ENCODE measurements at regions not wholly inside any gene's neighbourhood (a gene's known extent, or its start where the extent isn't known, plus 50 kb on each side); places are given as distances from the start of the nearest gene placed in this dataset.

GRCh38 chr4:64533159-64533558, 123.9 kb upstream of the TECRL start:
- FAIRE-seq = no peak
- 96% methylated on average over 2 of the region's 2 CpGs; no CpG with 5 or more reads in 1 of the 2 experiments for WGBS, 2 experiments (ENCODE audit: extremely low coverage in 1 of 2, insufficient coverage in 1 of 2, insufficient read length in 1 of 2, insufficient replicate concordance in 2 of 2, low coverage in 1 of 2, low lambda C conversion rate in 2 of 2, missing lambda C conversion rate in 1 of 2)
- TF ChIP-seq RNF2 (IDR thresholded peaks at IDR 0.05; ENCODE audit: borderline replicate concordance, low read depth, low read length, missing control alignments, poor library complexity, severe bottlenecking) = no peak
- no peak for TF ChIP-seq CREB1 (IDR thresholded peaks at IDR 0.05)
- no peak for TF ChIP-seq RAD21 (IDR thresholded peaks at IDR 0.05 in 1 of 2, conservative IDR thresholded peaks at IDR 0.05 in 1 of 2; ENCODE audit: low read depth in 2 of 2, low read length in 2 of 2)
- no peak for TF ChIP-seq BRCA1 (IDR thresholded peaks at IDR 0.05; ENCODE audit: low read depth, low read length)
- TF ChIP-seq JUN (IDR thresholded peaks at IDR 0.05; ENCODE audit: low read depth, low read length) = no peak
- TF ChIP-seq TEAD4 (IDR thresholded peaks at IDR 0.05; ENCODE audit: low read depth, low read length) = no peak
- no peak for TF ChIP-seq MAX (IDR thresholded peaks at IDR 0.05)

More at GRCh38 chr4:64533159-64533558, 123.9 kb upstream of the TECRL start:
- H2AFZ ChIP-seq (ENCODE audit: low read length) = no peak overlapping the region
- H3K79me1 ChIP-seq (ENCODE audit: low read depth, low read length) = no peaks in the 10 kb centered on the region
- DNase-seq (ENCODE audit: low read depth in 1 of 2, low spot score in 2 of 2) = no peak
- no peak overlapping the region for H3K18ac ChIP-seq (ENCODE audit: extremely low read depth, low read length)
- no peak overlapping the region for H3K56ac ChIP-seq (replicated peaks; ENCODE audit: insufficient read length, low read depth, low read length)
- H3K4me2 ChIP-seq (ENCODE audit: insufficient read depth in 1 of 2, low read depth in 2 of 2, low read length in 2 of 2) = no peak overlapping the region
- no peak overlapping the region for H4K5ac ChIP-seq (ENCODE audit: insufficient read length, low read depth, low read length)
- no peaks in the 10 kb centered on the region for H3K4me1 ChIP-seq (replicated peaks in 1 of 4; ENCODE audit: control insufficient read depth in 3 of 4, insufficient read depth in 4 of 4, low read length in 3 of 4)
- no peaks in the 10 kb centered on the region for H3K36me3 ChIP-seq (ENCODE audit: control insufficient read depth in 2 of 4, insufficient read depth in 4 of 4, low read length in 3 of 4)
- no peak overlapping the region for H3K4ac ChIP-seq (replicated peaks; ENCODE audit: insufficient read length, low read depth, low read length)
- H3K9ac ChIP-seq (replicated peaks in 1 of 4; ENCODE audit: extremely low read depth in 1 of 4, low read depth in 3 of 4, low read length in 3 of 4) = no peak overlapping the region
- H3K27me3 ChIP-seq (replicated peaks in 1 of 4; ENCODE audit: control insufficient read depth in 3 of 4, extremely low read depth in 1 of 4, insufficient read depth in 3 of 4, low read length in 3 of 4) = peaks cover 0 to 2% (median 0%) of the 10 kb centered on the region in 4 experiments; a peak in 1 of 7 replicates
- no peak overlapping the region for H2BK12ac ChIP-seq (ENCODE audit: low read depth, low read length)
- no peaks in the 10 kb centered on the region for H3K9me3 ChIP-seq (ENCODE audit: insufficient read depth in 2 of 2, low read depth in 1 of 2, low read length in 1 of 2)
- no peak overlapping the region for H3K14ac ChIP-seq (ENCODE audit: insufficient read length)
- no peaks in the 10 kb centered on the region for H3K23me2 ChIP-seq (ENCODE audit: low read depth, low read length)
- H4K20me1 ChIP-seq (replicated peaks in 1 of 2; ENCODE audit: control insufficient read depth in 1 of 2, insufficient read depth in 2 of 2, low read length in 2 of 2) = no peaks in the 10 kb centered on the region
- no peak overlapping the region for H2BK5ac ChIP-seq (ENCODE audit: low read depth, low read length)
- no peak overlapping the region for H3K27ac ChIP-seq (ENCODE audit: low read depth, low read length)
- H2BK20ac ChIP-seq (ENCODE audit: low read length) = no peak overlapping the region
- H3K4me3 ChIP-seq (ENCODE audit: extremely low read depth in 1 of 4, insufficient read depth in 2 of 4, low read depth in 3 of 4, low read length in 4 of 4) = no peak overlapping the region
- no peak overlapping the region for H2AK5ac ChIP-seq (ENCODE audit: low read depth, low read length)
- CTCF ChIA-PET (ENCODE audit: partially characterized antibody) = no interaction called here
- no peak overlapping the region for H2BK15ac ChIP-seq (ENCODE audit: low read length)
- H2BK120ac ChIP-seq (replicated peaks; ENCODE audit: low read depth, low read length) = no peak overlapping the region
- POLR2A ChIA-PET (ENCODE audit: partially characterized antibody) = no interaction called here
- H3K23ac ChIP-seq (ENCODE audit: insufficient read length) = no peak overlapping the region
- H4K8ac ChIP-seq (ENCODE audit: extremely low read depth, insufficient read depth, low read length) = no peak overlapping the region
- no peaks in the 10 kb centered on the region for H3K79me2 ChIP-seq (ENCODE audit: control insufficient read depth in 1 of 2, insufficient read depth in 2 of 2, low read length in 2 of 2)
- no peak overlapping the region for H4K91ac ChIP-seq (replicated peaks; ENCODE audit: insufficient read length, low read length)
